Ascending aorta (tissue), 2 donors: ENCODE measurements at regions not wholly inside any gene's neighbourhood (a gene's known extent, or its start where the extent isn't known, plus 50 kb on each side); places are given as distances from the start of the nearest gene placed in this dataset.

Experiments used
- DNase-seq, 2 donors: peaks; one replicate each; pipeline ENCODE4 v3.0.0-alpha.2; 2019; ENCODE audit warnings: low spot score in 2 of 2
- H3K27ac ChIP-seq, 2 donors: fragments of 200-600 bp; sonication (generic); one replicate each; pipeline ENCODE4 v1.5.1; 2016 to 2017; ENCODE audit warnings: mild to moderate bottlenecking in 1 of 2
- H3K27me3 ChIP-seq: fragments of 200-600 bp; sonication (generic); one replicate; pipeline ENCODE4 v1.5.1; 2017
- H3K36me3 ChIP-seq, 2 donors: fragments of 200-600 bp; sonication (generic); one replicate each; pipeline ENCODE4 v1.5.1; 2016
- H3K4me1 ChIP-seq, 2 donors: fragments of 200-600 bp; sonication (generic); one replicate each; pipeline ENCODE4 v1.5.1; 2016 to 2017; ENCODE audit warnings: mild to moderate bottlenecking in 1 of 2
- H3K4me3 ChIP-seq, 2 donors: fragments of 200-600 bp; sonication (generic); one replicate each; pipeline ENCODE4 v1.5.1; 2016 to 2017; ENCODE audit warnings: mild to moderate bottlenecking in 1 of 2
- H3K9me3 ChIP-seq, 2 donors: fragments of 200-600 bp; sonication (generic); one replicate each; pipeline ENCODE4 v1.5.1; 2016
- CTCF ChIP-seq, 3 experiments: fragments of 200-600 bp in 2 of 3; fragments of 450-650 bp in 1 of 3; sonication (generic) in 2 of 3; IDR thresholded peaks; one replicate each; pipeline ENCODE4 v1.5.1; 2016 to 2019; ENCODE audit warnings: antibody characterized with exemption in 3 of 3, mild to moderate bottlenecking in 1 of 3, moderate library complexity in 1 of 3
- intact Hi-C: fragments of 100-400 bp; cut with DNase I; formaldehyde crosslinking; loops from one replicate; pipeline ENCODE4 v1.15.1; 2023

GRCh38 chr13:34467450-34468083 lies 474.5 kb upstream of the NBEA start:
- Histone ChIP-seq H3K4me1 (peaks cover 0 to 2% of the 10 kb centered on the region in 2 donors), H3K4me3 (no peak overlapping the region), H3K36me3 (no peaks in the 10 kb centered on the region), H3K9me3 (no peaks in the 10 kb centered on the region), H3K27me3 (no peaks in the 10 kb centered on the region), H3K27ac (no peak overlapping the region)
- DNase-seq = no peak
- intact Hi-C loops = loop anchor here (10.0 kb wide), 1 partner anchor 313 kb away; no protein-coding TSS in a partner anchor
- no peak for TF ChIP-seq CTCF (IDR thresholded peaks at IDR 0.05)

- no peak for DNase-seq
- intact Hi-C loops = loop anchor here (10.0 kb wide), 1 partner anchor 315 kb away; no protein-coding TSS in a partner anchor
- Histone ChIP-seq H3K36me3 (no peaks in the 10 kb centered on the region), H3K4me1 (no peaks in the 10 kb centered on the region), H3K27ac (no peak overlapping the region), H3K27me3 (no peaks in the 10 kb centered on the region), H3K4me3 (no peak overlapping the region), H3K9me3 (no peaks in the 10 kb centered on the region)
- no peak for TF ChIP-seq CTCF (IDR thresholded peaks at IDR 0.05)
These were observed 472.7 kb upstream of the NBEA start for GRCh38 chr13:34469196-34469986.

- H3K9me3 ChIP-seq = no peaks in the 10 kb centered on the region
- intact Hi-C loops = no loop called here
- no peaks in the 10 kb centered on the region for H3K27me3 ChIP-seq
- H3K36me3 ChIP-seq = no peaks in the 10 kb centered on the region
- no peak overlapping the region for H3K4me3 ChIP-seq
- no peak for DNase-seq
- H3K27ac ChIP-seq = no peak overlapping the region
- no peaks in the 10 kb centered on the region for H3K4me1 ChIP-seq
- no peak for TF ChIP-seq CTCF (IDR thresholded peaks at IDR 0.05)
These were observed 467.7 kb upstream of the NBEA start for GRCh38 chr13:34474187-34474868.

GRCh38 chr13:34478376-34478775 lies 463.7 kb upstream of the NBEA start:
- H3K27ac ChIP-seq = no peak overlapping the region
- DNase-seq = no peak
- H3K27me3 ChIP-seq = no peaks in the 10 kb centered on the region
- no peak for TF ChIP-seq CTCF (IDR thresholded peaks at IDR 0.05)
- H3K4me3 ChIP-seq = no peak overlapping the region
- H3K36me3 ChIP-seq = no peaks in the 10 kb centered on the region
- no peaks in the 10 kb centered on the region for H3K4me1 ChIP-seq
- intact Hi-C loops = no loop called here
- H3K9me3 ChIP-seq = no peaks in the 10 kb centered on the region

- TF ChIP-seq CTCF (IDR thresholded peaks at IDR 0.05) = no peak
- intact Hi-C loops = no loop called here
- Histone ChIP-seq H3K4me1 (no peaks in the 10 kb centered on the region), H3K27me3 (no peaks in the 10 kb centered on the region), H3K4me3 (no peak overlapping the region), H3K36me3 (no peaks in the 10 kb centered on the region), H3K27ac (no peak overlapping the region), H3K9me3 (no peaks in the 10 kb centered on the region)
- DNase-seq = no peak
These were observed 440.1 kb upstream of the NBEA start for GRCh38 chr13:34502011-34502410.
